ENCODE measurements at regions not wholly inside any gene's neighbourhood (a gene's known extent, or its start where the extent isn't known, plus 50 kb on each side); places are given as distances from the start of the nearest gene placed in this dataset.

DNA sequence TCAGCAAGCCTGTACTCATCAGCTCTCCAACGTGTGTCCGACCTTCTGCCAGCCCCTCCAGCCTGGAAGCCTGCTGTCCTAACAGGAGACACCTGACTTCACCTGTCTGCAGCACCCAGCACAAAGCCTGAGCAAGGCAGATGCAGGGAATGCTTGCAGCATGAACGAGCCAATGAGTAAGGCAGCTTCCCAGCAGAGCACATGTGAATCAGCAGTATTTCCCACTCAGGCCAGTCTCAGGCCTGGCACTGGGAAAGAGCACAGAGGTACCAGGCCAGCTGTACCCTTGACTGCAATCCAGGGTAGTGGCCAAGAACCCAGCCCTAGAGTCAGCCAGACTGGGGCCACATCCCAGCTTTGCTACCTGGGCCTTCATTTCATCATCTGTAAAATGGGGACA is 120.8 kb downstream of the MAFB start:
- H3K9me3 ChIP-seq, result no peaks in the 10 kb centered on the region
- intact Hi-C loops (cut with DNase I), result no loop called here
- no peak overlapping the region for H3K4me3 ChIP-seq
- H3K4me1 ChIP-seq, result peaks cover 18% of the 10 kb centered on the region
- no peak overlapping the region for H3K27ac ChIP-seq
- no peak for DNase-seq (ENCODE audit: extremely low spot score in 2 of 2)
- no peaks in the 10 kb centered on the region for H3K36me3 ChIP-seq
- no peak for TF ChIP-seq POLR2A (IDR thresholded peaks at IDR 0.05)
- no peak for TF ChIP-seq POLR2AphosphoS5 (IDR thresholded peaks at IDR 0.05; ENCODE audit: insufficient read depth in 1 of 2, low read depth in 1 of 2)
- TF ChIP-seq, protein P1, sequence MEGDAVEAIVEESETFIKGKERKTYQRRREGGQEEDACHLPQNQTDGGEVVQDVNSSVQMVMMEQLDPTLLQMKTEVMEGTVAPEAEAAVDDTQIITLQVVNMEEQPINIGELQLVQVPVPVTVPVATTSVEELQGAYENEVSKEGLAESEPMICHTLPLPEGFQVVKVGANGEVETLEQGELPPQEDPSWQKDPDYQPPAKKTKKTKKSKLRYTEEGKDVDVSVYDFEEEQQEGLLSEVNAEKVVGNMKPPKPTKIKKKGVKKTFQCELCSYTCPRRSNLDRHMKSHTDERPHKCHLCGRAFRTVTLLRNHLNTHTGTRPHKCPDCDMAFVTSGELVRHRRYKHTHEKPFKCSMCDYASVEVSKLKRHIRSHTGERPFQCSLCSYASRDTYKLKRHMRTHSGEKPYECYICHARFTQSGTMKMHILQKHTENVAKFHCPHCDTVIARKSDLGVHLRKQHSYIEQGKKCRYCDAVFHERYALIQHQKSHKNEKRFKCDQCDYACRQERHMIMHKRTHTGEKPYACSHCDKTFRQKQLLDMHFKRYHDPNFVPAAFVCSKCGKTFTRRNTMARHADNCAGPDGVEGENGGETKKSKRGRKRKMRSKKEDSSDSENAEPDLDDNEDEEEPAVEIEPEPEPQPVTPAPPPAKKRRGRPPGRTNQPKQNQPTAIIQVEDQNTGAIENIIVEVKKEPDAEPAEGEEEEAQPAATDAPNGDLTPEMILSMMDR (IDR thresholded peaks at IDR 0.05), result no peak
- H3K27me3 ChIP-seq, result no peaks in the 10 kb centered on the region

DNA sequence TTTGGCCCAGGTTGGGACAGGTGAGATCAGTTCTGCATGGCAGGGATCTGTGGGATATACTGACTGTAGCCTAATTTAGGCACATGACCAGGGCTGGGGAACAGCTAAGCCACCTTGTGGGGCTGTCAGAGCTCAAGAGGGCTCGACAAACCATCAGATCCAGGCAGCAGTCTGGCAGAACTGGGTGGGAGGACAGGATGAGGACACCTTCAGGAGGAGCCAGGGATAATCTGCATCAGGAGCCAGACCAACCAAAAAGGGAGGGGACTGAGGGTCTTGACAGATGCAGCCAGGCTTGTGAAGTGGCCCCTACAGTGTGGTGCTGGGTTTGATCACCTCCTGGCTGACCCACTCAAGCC is 123.4 kb downstream of the MAFB start:
- TF ChIP-seq, protein P1 (IDR thresholded peaks at IDR 0.05), result no peak
- TF ChIP-seq POLR2AphosphoS5 (IDR thresholded peaks at IDR 0.05; ENCODE audit: insufficient read depth in 1 of 2, low read depth in 1 of 2) (no peak), POLR2A (IDR thresholded peaks at IDR 0.05) (no peak)
- DNase-seq (ENCODE audit: extremely low spot score in 2 of 2), result no peak
- no peak overlapping the region for H3K4me3 ChIP-seq
- intact Hi-C loops (cut with DNase I), result no loop called here
- no peaks in the 10 kb centered on the region for H3K27me3 ChIP-seq
- peaks cover 25% of the 10 kb centered on the region for H3K4me1 ChIP-seq
- no peaks in the 10 kb centered on the region for H3K36me3 ChIP-seq
- H3K27ac ChIP-seq, result no peak overlapping the region
- H3K9me3 ChIP-seq, result no peaks in the 10 kb centered on the region

DNA sequence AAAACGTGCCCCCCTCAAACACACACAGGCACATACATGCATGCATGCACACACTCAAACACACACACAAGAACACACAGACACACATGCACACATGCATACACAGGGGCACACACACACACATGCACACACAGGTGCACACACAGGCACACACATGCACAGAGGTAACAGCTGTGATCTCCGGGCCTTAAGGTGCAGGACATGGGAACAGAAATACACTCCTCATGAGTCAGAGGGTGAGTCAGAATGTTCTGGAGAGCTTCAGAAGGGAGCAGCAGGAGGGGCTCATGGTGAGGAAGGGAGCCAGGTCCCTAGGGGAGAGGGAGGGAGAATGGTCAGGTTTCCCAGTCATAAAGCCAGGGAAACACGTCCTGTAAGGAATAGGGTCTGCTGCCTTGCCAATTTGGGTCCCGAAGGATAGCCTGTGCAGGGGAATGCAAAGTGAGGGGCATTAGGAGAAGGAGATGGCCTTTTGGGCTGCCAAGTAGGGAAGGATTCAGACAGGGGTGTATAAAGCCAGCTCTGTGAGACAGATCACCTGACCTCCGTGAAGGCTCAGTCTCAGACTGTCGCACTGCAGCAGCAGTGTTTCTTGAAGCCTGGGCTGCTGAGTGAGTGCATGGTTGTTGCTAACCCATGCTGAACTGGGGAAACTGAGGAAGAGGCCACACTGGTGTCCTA is 123.9 kb downstream of the MAFB start:
- no peaks in the 10 kb centered on the region for H3K27me3 ChIP-seq
- H3K36me3 ChIP-seq, result no peaks in the 10 kb centered on the region
- peaks cover 25% of the 10 kb centered on the region for H3K4me1 ChIP-seq

DNA sequence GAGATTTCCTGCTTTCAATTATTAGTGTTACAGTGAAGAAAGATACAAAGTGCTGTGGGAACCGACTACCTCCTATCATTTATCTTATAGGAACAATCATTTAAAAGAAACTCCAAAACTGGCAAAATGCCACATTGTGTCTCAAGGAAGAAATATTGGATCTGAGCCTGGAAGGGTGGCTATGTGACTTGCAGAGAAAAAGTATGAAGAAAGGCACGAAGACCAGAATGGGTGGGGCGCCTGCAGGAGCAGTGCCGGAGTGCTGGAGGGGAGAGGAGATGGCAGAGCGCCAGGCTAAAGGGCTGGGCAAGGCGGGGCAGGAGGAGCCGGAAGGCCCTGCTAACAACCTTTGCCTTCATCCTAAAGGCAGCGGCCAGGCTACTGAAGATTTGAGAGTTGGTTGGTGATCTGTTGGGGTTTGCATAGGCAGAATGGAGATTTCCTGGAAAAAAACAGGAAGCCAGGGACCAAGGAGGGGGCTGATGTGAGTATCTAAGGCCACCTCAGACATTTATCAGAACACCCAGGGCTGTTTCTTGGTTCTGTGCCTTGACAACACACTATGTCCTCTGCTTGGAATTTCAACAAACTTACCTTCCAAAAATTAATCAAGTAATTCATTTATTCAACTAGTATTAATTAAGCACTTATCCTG is 125.6 kb downstream of the MAFB start:
- Histone ChIP-seq H3K4me1 (peaks cover 25% of the 10 kb centered on the region), H3K27ac (no peak overlapping the region), H3K4me3 (no peak overlapping the region), H3K27me3 (no peaks in the 10 kb centered on the region), H3K36me3 (no peaks in the 10 kb centered on the region), H3K9me3 (no peaks in the 10 kb centered on the region)
- no peak for TF ChIP-seq POLR2AphosphoS5 (IDR thresholded peaks at IDR 0.05; ENCODE audit: insufficient read depth in 1 of 2, low read depth in 1 of 2)
- TF ChIP-seq POLR2A (IDR thresholded peaks at IDR 0.05), result no peak
- TF ChIP-seq, protein P1 (IDR thresholded peaks at IDR 0.05), result no peak
- intact Hi-C loops (cut with DNase I), result no loop called here
- DNase-seq (ENCODE audit: extremely low spot score in 2 of 2), result no peak

More for the DNA sequence above, 123.9 kb downstream of the MAFB start:
- peak overlapping the region; percentile 39 for H3K27ac ChIP-seq
- H3K4me3 ChIP-seq, result no peak overlapping the region
- no peak for DNase-seq (ENCODE audit: extremely low spot score in 2 of 2)
- intact Hi-C loops (cut with DNase I), result no loop called here
- TF ChIP-seq POLR2AphosphoS5 (IDR thresholded peaks at IDR 0.05; ENCODE audit: insufficient read depth in 1 of 2, low read depth in 1 of 2), result peak in 1 of 2 donors; percentile 5
- TF ChIP-seq, protein P1 (IDR thresholded peaks at IDR 0.05), result no peak
- no peaks in the 10 kb centered on the region for H3K9me3 ChIP-seq

DNA sequence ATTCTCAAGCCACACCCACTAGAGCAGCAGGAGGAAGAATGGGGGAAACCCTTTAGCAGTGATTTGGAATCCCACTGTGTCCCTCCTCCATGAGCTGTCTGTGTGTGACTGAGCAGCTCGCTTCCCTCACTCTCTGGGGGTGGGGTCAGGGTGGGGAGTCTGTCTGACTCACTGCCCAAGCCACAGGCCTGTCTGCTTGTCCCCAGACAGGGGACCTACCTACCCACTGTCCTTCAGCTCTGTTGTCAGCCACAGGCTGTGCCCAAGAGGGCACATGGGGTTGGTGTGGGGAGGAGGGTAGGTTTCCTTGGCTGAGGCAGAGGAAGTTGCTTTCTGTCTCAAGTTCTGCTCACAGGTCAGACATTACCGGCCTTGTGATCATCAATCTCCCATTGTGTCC is 127.0 kb downstream of the MAFB start:
- TF ChIP-seq POLR2A (IDR thresholded peaks at IDR 0.05), result no peak
- no peaks in the 10 kb centered on the region for H3K9me3 ChIP-seq
- no peak for DNase-seq (ENCODE audit: extremely low spot score in 2 of 2)
- peaks cover 25% of the 10 kb centered on the region for H3K4me1 ChIP-seq
- intact Hi-C loops (cut with DNase I), result no loop called here
- no peaks in the 10 kb centered on the region for H3K36me3 ChIP-seq
- no peak overlapping the region for H3K4me3 ChIP-seq
- H3K27ac ChIP-seq, result no peak overlapping the region
- no peaks in the 10 kb centered on the region for H3K27me3 ChIP-seq
